Heart left ventricle (tissue), 16 donors: ENCODE measurements at regions not wholly inside any gene's neighbourhood (a gene's known extent, or its start where the extent isn't known, plus 50 kb on each side); places are given as distances from the start of the nearest gene placed in this dataset.

ENCODE experiments used
- ATAC-seq, 4 donors: fragments of 200-7000 bp; cut with Tn5 transposase; one replicate each; pipeline ENCODE4 v1.9.1; 2020 to 2022; ENCODE audit warnings: moderate library complexity in 4 of 4, mild to moderate bottlenecking in 3 of 4, moderate number of reproducible peaks in 1 of 4
- DNase-seq, 5 donors: peaks; one replicate each; pipeline ENCODE4 v3.0.0-alpha.2; 2020
- H3K27ac ChIP-seq, 12 donors: fragments of 200-600 bp; sonication (generic) in 4 of 12; one replicate each; pipeline versions ENCODE4 v1.5.0 to v1.8.0; 2016 to 2022; ENCODE audit warnings: mild to moderate bottlenecking in 2 of 12
- H3K27me3 ChIP-seq, 9 donors: fragments of 200-600 bp; sonication (generic) in 2 of 9; one replicate each; pipeline versions ENCODE4 v1.5.1 to v1.8.0; 2016 to 2022; ENCODE audit warnings: mild to moderate bottlenecking in 3 of 9
- H3K36me3 ChIP-seq, 9 donors: fragments of 200-600 bp; sonication (generic) in 2 of 9; one replicate each; pipeline versions ENCODE4 v1.5.0 to v1.8.0; 2018 to 2022; ENCODE audit warnings: mild to moderate bottlenecking in 2 of 9
- H3K4me1 ChIP-seq, 12 donors: fragments of 200-600 bp; sonication (generic) in 4 of 12; one replicate each; pipeline versions ENCODE4 v1.5.0 to v1.8.0; 2016 to 2022; ENCODE audit warnings: mild to moderate bottlenecking in 3 of 12
- H3K4me3 ChIP-seq, 12 donors: fragments of 200-600 bp; sonication (generic) in 4 of 12; one replicate each; pipeline versions ENCODE4 v1.5.0 to v1.8.0; 2017 to 2022; ENCODE audit warnings: mild to moderate bottlenecking in 9 of 12, moderate library complexity in 4 of 12
- H3K9me3 ChIP-seq, 12 donors: fragments of 200-600 bp; sonication (generic) in 4 of 12; one replicate each; pipeline versions ENCODE4 v1.5.0 to v1.8.0; 2016 to 2022; ENCODE audit warnings: mild to moderate bottlenecking in 1 of 12
- POLR2A ChIP-seq, 2 donors: fragments of 450-650 bp; IDR thresholded peaks; one replicate each; pipeline ENCODE4 v1.6.1; 2017; ENCODE audit warnings: antibody characterized with exemption in 2 of 2, mild to moderate bottlenecking in 2 of 2, moderate library complexity in 2 of 2
- WGBS, 4 donors: extraction: QIAGEN DNeasy Blood & Tissue Kit in 2 of 4; methylation state at CpG; one replicate each; pipeline versions ENCODE4 v1.1.5 to v1.1.7; 2013 to 2018; 5-methylcytosine and 5-hydroxymethylcytosine counted together
- intact Hi-C, 10 donors: fragments of 100-400 bp; cut with DNase I; formaldehyde crosslinking; loops; one replicate each; pipeline versions ENCODE4 v1.11.1 to v1.14.2; 2022
- TF ChIP-seq, protein P1 (sequence below), 12 donors: fragments of 200-600 bp; sonication (generic) in 4 of 12; IDR thresholded peaks; one replicate each; pipeline versions ENCODE4 v1.5.0 to v1.8.0; 2018 to 2022; ENCODE audit warnings: antibody characterized with exemption in 12 of 12, mild to moderate bottlenecking in 5 of 12
- donor health status: ischemic (EF 13 %, LVEDD 7.1; RV severe dilation, severe dysfunction).
- donor health status: healthy with polysubstance abuse.
- donor health status: DM: no; HTN: yes; CAD: no.
- donor health status: DM: no; HTN: no; CAD: no.
- donor health status: ischemic (EF 25% LVEDD 6.9; RV normal size, moderate dysfunction).
- donor health status: ischemic (EF 25% LVEDD 5.7; RV mildly dilated, moderate dysfunction).
- donor health status: healthy.
- donor health status: DM: yes; HTN: yes; CAD: no.
- donor health status: ischemic (EF 35%, LVEDD 5.7; RV mildly dilated, moderate dysfunction).
- donor health status: nonischemic (EF 11% LVEDD 7.7; RV severe dilation, severe dysfunction).
- donor health status: DM: yes; HTN: yes; CAD: no.
- donor health status: PGD.
- donor health status: ischemic (EF 29% LVEDD 5.4; RV normal size, mild dysfunction).
- donor health status: nonischemic (EF 23%, LVEDD 6.1; RV moderate dilation, normal function).

DNA sequence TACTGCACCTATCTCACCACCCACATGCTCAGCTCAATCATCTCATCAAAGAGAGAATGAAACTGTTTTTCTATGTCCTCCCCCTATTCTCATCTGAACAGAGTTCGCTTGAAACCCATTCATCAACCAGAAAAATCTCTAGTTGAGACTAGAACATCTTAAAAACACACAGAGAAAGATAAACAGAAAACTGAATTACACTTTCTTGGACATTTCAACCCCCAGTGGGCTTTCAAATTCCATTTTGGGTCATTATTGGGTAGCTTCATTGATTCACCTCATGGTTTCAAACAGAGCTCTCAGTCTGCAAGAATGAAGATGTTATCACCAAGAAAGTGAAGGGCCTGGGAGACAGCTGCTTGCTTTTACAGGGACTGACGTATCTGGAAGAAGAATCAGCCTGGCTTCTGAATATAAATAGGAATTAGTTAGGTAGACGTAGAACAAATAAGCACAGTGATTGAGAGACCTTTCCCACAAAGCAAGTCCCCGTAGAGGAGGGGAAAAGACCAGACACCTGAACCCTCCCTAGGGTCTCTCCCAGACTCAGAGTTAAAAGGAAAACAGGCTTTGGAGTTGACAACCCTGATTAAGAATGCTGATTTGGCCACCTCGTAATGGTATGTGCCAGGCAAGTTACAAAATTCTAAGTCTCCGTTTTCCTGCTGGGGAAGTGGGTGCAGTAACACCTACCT, 155.7 kb downstream of the BBOX1 start:
- no peak overlapping the region for H3K4me3 ChIP-seq
- intact Hi-C loops: no loop called here
- no peaks in the 10 kb centered on the region for H3K27me3 ChIP-seq
- no peak for TF ChIP-seq POLR2A (IDR thresholded peaks at IDR 0.05)
- TF ChIP-seq, protein P1, sequence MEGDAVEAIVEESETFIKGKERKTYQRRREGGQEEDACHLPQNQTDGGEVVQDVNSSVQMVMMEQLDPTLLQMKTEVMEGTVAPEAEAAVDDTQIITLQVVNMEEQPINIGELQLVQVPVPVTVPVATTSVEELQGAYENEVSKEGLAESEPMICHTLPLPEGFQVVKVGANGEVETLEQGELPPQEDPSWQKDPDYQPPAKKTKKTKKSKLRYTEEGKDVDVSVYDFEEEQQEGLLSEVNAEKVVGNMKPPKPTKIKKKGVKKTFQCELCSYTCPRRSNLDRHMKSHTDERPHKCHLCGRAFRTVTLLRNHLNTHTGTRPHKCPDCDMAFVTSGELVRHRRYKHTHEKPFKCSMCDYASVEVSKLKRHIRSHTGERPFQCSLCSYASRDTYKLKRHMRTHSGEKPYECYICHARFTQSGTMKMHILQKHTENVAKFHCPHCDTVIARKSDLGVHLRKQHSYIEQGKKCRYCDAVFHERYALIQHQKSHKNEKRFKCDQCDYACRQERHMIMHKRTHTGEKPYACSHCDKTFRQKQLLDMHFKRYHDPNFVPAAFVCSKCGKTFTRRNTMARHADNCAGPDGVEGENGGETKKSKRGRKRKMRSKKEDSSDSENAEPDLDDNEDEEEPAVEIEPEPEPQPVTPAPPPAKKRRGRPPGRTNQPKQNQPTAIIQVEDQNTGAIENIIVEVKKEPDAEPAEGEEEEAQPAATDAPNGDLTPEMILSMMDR (IDR thresholded peaks at IDR 0.05): no peak
- no peak for ATAC-seq
- no peaks in the 10 kb centered on the region for H3K36me3 ChIP-seq
- no peak for DNase-seq
- no peaks in the 10 kb centered on the region for H3K9me3 ChIP-seq
- 75 to 85% (median 77%) methylated on average over 6 of the region's 6 CpGs for WGBS, 4 donors
- peaks cover 0 to 3% (median 1%) of the 10 kb centered on the region in 12 donors for H3K4me1 ChIP-seq
- no peak overlapping the region for H3K27ac ChIP-seq

DNA sequence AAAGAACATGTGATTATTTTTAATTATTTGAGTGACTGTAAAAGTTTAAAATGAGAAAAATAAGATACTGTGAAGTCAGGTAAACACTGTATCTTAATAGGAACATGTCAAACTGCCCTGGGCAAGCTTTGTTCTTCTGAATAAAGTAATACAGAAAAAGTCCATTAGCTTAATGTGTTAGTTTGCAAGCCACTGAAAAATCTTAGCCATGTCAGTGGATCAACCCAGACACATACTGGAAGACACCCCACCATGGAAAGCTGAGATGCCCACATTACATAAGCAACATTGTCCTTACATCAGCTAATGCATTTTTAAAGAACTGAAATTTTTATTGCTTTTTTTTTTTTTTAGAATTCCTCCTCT, 155.2 kb downstream of the BBOX1 start:
- Histone ChIP-seq H3K9me3 (no peaks in the 10 kb centered on the region), H3K36me3 (no peaks in the 10 kb centered on the region), H3K4me3 (no peak overlapping the region), H3K27me3 (no peaks in the 10 kb centered on the region), H3K4me1 (peaks cover 0 to 1% (median 0%) of the 10 kb centered on the region in 12 donors), H3K27ac (no peak overlapping the region)
- intact Hi-C loops: no loop called here
- TF ChIP-seq, protein P1 (IDR thresholded peaks at IDR 0.05): no peak
- TF ChIP-seq POLR2A (IDR thresholded peaks at IDR 0.05): no peak
- ATAC-seq (no peak), DNase-seq (no peak)

DNA sequence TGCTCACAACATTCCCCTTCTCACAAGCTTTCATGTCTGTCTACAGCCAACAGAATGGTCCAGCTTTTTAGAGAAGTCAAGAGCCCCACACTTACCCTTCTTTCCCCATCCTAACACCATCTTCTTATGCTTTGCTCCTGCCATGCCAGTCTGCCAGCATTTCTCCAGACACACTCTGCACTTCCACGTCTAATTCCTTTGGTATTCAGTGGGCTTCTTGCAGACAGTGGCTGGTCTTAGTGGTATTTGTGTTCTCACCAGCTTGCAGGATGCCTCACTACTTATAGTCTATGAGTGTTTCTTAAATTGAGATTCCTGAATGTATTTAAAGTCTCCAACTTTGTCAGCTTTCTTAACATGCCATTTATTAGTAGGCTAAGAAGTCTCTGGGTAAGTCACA, 154.4 kb downstream of the BBOX1 start:
- TF ChIP-seq, protein P1 (IDR thresholded peaks at IDR 0.05): no peak
- TF ChIP-seq POLR2A (IDR thresholded peaks at IDR 0.05): no peak
- ATAC-seq: no peak
- H3K9me3 ChIP-seq: no peaks in the 10 kb centered on the region
- no peaks in the 10 kb centered on the region for H3K36me3 ChIP-seq
- H3K27ac ChIP-seq: no peak overlapping the region
- no peak overlapping the region for H3K4me3 ChIP-seq
- no peak for DNase-seq
- 63 to 81% (median 71%) methylated on average over 1 of the region's 1 CpG for WGBS, 4 donors
- intact Hi-C loops: no loop called here
- peaks cover 0 to 2% (median 0%) of the 10 kb centered on the region in 12 donors for H3K4me1 ChIP-seq
- no peaks in the 10 kb centered on the region for H3K27me3 ChIP-seq

DNA sequence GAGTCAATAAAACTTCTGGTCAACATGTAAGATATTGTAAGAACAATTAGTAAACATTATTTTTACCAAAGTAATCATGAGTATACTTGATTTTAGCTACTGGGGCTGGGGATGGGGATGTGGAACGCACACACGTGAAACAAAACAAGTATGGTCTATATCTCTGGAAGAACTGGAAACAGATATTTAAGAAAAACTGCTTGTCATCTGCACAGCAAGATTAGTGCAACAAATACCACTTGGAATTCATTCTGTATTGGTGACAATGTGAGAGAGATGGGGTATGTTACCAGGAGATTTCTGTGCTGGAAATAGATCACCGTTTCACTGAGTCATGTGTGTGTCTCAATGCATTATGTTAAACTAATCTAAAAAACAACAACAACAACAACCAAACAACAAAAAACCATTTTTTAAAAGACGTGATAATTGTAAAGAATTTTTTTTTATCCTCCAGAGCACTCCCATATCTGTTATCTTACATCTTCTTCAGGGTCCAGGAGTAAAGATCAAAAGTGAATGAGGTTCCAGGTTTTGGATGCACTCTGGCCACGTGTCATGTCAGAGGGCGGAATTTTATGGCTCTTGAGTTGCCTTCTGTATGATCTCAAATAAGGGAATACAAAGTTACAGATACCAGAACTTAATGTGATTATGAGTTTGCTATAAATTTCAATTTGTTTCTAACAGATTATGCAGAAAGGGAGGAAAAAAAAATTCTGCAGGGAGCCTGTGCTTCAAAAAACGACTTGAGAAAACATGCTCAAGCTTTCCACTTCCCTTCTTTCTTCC, 153.0 kb downstream of the BBOX1 start:
- TF ChIP-seq POLR2A (IDR thresholded peaks at IDR 0.05): no peak
- TF ChIP-seq, protein P1 (IDR thresholded peaks at IDR 0.05): no peak
- no peaks in the 10 kb centered on the region for H3K36me3 ChIP-seq
- H3K9me3 ChIP-seq: no peaks in the 10 kb centered on the region
- intact Hi-C loops: no loop called here
- no peak overlapping the region for H3K4me3 ChIP-seq
- H3K4me1 ChIP-seq: peaks cover 0 to 4% (median 0%) of the 10 kb centered on the region in 12 donors
- no peak overlapping the region for H3K27ac ChIP-seq
- DNase-seq (no peak), ATAC-seq (no peak)
- 71 to 77% (median 75%) methylated on average over 7 of the region's 7 CpGs for WGBS, 4 donors
- H3K27me3 ChIP-seq: no peaks in the 10 kb centered on the region
